NCI-H1092 treated with DMSO at 0.1 percent for 48 hours (cell line): ENCODE measurements at regions not wholly inside any gene's neighbourhood (a gene's known extent, or its start where the extent isn't known, plus 50 kb on each side); places are given as distances from the start of the nearest gene placed in this dataset.
"Not testable (repeated sequence)": the region's sequence is repeated elsewhere in the genome, so short reads cannot be mapped to it uniquely, and the experiment has no call there.

Experiments used
- DNase-seq: peaks from one replicate; lab custom pipeline; 2025; lab: John Stamatoyannopoulos, UW

GRCh38 chr2:144659731-144660275, 139.9 kb upstream of the ZEB2 start:
- DNase-seq = no peak

DNA sequence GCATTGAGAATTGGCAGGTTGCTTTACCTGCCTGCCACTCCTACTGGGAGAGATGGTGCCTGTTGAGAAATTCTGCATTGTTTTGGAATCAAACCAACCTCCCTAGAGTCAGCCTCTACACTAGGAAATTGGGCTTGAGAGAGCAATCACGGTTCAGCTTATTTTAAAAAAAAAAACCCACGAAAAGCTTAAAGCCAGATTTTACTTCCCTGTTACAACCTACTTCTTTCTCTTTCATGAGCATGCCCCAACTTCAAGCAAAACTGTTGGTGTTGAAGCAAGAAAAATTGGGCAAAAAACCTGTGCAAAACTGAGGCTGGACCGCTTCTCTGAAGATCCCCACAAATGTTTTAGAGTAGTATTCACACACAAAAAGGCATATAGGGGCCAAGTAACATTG, 134.6 kb upstream of the ZEB2 start:
- no peak for DNase-seq

DNA sequence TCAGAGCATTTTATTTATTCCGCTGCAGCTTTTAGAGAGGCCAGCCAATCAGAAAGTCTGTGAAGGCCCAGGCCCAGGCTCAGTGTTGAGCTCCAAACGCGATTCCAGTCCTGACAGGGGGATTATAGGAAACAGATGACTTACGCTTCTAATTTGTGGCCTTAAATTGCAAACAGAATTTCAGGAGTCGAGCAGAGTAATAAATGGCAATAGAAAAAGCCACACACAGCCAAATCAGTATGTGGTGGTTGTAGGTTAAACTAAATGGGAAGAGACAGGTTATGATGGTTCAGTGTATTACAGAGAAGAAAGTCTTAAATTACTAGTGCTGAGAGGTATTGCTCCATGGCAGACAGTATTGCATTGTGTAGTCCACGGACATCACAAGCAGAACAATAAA, 131.0 kb upstream of the ZEB2 start:
- no peak for DNase-seq

GRCh38 chr2:144648837-144649465, 129.0 kb upstream of the ZEB2 start:
- DNase-seq = no peak

DNA sequence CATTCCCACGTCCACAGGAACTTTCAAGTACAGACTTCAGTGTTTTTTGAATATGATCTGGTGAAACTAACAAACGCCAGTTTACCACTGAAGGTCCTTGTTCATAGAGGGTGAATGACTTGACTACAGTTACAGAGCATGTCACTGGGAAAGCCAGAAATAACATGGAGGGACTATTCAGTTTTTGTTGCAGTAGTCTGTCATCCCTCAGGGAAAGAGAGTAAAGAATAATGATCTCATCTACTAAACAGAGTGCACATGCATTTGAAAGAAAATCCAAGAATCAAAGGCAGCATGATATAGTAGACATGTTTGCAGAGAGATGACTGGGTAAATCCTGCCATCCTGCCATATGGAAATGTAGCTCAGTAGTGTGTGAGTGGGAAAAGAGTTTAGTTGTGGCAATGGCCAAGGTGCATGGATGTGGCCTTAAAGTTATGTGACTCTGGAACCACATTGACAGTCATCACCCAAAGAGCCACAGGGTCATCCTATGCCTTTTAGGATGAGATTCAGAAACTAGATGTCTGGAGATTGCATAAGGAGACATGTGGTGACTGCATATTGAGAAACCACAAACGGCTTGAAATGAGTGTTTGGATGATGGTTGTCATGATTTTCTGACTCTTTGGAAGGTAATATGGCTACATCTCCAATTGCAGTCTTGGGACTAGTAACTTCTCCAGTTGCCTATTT, 125.3 kb upstream of the ZEB2 start:
- no peak for DNase-seq

DNA sequence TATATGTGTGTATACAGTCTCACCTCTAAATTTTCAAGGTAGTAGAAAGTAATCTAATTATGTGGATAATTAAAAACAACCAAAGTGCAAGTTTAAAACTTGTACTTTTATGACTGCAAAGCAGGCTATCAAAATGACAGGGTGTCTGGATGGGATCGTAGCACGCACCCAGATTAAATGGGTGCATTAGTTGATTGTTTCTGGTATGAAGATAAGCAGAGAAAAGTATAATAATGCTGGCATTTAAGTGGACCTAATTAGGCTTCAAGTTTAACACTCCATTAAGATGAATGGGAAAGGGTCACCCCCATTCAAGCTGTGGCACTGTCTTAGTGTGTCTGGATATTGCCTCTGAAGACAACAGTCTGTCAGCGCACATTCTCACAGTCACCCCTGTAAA, 124.6 kb upstream of the ZEB2 start:
- no peak for DNase-seq

- no peak for DNase-seq
Measured at GRCh38 chr2:144643537-144644336, 123.8 kb upstream of the ZEB2 start.

GRCh38 chr2:144642856-144643255, 122.9 kb upstream of the ZEB2 start:
- DNase-seq = no peak

DNA sequence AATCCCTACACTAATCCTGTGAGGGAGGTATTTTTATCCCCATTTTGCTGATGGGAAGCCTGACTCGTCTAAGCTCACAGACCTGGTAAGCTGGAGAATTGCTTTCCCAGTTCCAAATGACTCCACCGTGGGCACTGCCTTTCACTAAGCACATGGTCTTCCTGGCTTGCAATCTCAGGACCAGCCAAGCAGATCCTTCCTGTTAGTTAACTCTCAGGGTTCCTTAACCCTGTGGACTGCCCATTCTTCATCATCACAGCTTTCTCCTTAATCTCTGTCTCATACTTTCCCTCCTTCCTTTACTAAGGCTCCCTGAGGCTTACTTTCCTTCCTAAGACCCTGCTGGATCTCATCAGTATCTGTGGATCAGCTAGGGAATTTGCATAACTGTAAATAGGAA, 122.2 kb upstream of the ZEB2 start:
- DNase-seq = no peak

DNA sequence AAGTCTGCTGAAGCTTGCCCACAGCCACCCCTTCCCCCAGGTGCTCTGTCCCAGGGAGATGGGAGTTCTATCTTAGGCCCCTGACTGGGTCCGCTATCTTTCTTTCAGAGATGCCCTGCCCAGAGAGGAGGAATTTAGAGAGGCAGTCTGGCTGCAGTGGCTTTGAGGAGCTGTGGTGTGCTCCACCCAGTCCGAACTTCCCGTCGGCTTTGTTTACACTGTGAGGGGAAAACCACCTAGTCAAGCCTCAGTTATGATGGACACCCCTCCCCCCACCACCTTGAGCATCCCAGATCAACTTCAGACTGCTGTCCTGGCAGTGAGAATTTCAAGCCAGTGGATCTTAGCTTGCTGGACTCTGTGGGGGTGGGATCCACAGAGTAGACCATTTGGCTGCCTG, 118.3 kb upstream of the ZEB2 start:
- DNase-seq = not testable (repeated sequence)

DNA sequence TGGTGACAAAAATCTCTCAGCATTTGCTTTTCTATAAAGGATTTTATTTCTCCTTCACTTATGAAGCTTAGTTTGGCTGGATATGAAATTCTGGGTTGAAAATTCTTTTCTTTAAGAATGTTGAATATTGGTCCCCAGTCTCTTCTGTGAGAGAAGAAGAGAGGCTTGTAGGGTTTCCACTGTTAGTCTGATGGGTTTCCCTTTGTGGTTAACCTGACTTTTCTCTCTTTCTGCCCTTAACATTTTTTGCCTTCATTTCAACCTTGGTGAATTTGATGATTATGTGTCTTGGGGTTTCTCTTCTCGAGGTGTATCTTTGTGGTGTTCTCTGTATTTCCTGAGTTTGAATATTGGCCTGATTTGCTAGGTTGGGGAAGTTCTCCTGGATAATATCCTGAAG, 116.9 kb upstream of the ZEB2 start:
- DNase-seq = not testable (repeated sequence)

- no peak for DNase-seq
Measured at GRCh38 chr2:144632809-144633208, 112.9 kb upstream of the ZEB2 start.

DNA sequence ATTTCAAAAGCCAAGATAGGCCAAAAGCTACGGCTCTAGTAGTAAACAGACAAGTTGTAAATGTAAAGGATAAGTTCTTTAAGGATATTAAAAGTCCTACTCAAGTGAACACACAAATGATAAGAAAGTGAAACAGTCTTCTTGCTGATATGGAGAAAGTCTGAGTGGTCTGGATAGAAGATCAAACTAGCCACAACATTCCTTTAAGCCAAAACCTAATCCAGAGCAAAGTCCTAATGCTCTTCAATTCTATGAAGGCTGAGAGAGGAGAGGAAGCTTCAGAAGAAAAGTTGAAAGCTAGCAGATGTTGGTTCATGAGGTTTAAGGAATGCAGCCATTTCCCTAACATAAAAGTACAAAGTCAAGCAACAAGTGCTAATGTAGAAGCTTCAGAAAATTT, 111.7 kb upstream of the ZEB2 start:
- DNase-seq = no peak

- no peak for DNase-seq
Measured at GRCh38 chr2:144630459-144631215, 110.7 kb upstream of the ZEB2 start.

DNA sequence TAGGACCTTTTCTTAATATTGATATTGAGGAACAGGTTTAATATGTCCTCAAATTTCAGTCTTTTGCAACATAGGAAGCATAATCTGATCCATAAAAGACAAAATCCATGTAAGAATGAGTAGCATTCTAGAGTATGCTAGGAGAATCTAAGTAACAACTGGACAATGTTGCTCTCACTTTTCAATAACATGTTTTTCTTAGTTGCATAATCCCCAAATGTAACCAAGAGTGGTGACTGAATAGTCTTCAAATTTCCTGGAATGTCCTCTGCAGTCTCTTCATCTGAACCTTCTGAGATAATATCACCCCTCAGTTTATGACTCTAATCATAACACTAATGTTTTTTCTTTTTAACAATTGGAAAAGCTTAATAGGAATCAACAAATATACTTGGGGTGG, 110.0 kb upstream of the ZEB2 start:
- DNase-seq = no peak

DNA sequence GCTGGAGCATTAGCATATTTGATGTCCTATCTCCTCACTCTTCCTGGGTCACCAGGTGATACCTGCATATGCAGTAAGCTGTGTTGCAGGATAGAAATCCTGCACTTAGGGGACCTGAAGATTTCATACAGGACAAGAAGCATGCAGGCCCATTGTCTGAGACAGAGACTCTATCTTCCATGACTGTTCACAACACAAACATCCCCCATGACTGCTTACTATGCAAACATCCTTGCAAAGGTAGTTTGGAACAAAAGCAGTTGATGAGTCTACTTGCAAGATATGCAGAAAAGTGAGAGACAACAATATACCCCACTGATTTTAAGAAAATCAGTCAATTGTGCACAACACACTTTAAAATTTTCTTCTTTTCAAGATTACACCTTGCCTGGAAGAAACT, 108.6 kb upstream of the ZEB2 start:
- DNase-seq = no peak

- DNase-seq = no peak
Measured at GRCh38 chr2:144625626-144626025, 105.7 kb upstream of the ZEB2 start.

DNA sequence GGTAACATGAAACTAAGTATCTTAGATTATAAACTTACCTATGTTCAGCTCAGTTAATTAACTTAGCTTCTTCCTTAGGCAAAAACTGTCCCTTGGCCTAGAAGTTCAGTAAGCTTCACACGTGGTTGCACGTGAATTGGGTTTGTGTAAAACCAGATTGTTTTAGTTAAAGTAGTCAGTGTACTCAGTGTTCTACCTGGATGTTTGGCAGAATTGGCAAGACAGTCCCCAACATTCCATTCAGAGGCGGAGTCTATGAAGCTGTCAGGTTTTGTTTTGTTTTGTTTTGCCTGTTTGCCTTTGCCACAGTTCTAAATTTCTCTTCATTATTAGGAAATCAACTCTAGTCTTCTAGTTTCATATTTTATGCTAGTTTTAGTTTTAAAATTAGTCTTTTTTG, 105.3 kb upstream of the ZEB2 start:
- DNase-seq = no peak

DNA sequence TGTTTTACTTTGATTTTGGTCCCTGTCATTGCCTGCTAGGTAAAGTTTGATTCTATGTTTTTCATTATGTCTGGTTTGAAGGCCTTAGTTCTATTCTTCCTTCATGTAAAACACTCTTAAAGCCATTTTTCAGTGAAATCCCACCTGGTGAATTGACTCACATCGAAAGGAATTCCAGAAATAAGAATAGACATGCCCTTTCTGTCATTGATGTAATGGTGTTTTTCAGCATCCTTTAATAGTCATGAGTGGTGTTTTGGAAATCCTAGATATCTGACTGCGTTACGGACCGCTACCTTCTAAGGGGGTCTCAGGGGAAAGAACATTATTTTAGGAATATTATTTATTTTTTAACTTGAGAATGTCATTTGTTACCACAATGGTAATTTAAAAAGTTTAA, 104.5 kb upstream of the ZEB2 start:
- no peak for DNase-seq

DNA sequence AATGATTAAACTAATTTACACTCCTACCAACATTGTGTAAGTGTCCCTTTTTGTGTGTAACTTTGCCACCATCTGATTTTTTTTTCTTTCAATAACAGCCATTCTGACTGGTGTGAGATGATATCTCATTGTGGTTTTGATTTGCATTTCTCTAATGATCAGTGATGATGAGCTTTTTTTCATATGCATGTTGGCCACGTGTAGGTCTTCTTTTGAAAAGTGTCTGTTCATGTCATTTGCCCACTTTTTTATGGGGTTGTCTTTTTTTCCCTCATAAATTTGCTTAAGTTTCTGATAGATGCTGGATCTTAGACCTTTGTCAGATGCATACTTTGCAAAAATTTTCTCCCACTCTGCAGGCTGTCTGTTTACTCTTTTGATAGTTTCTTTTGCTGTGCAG, 102.5 kb upstream of the ZEB2 start:
- DNase-seq = not testable (repeated sequence)

GRCh38 chr2:144621266-144621665, 101.3 kb upstream of the ZEB2 start:
- no peak for DNase-seq

GRCh38 chr2:144619760-144620159, 99.8 kb upstream of the ZEB2 start:
- DNase-seq = no peak
